Esophagus squamous epithelium (tissue), 4 donors: ENCODE measurements at regions not wholly inside any gene's neighbourhood (a gene's known extent, or its start where the extent isn't known, plus 50 kb on each side); places are given as distances from the start of the nearest gene placed in this dataset.

Source experiments
- POLR2A ChIP-seq, 4 donors: fragments of 450-650 bp; IDR thresholded peaks; one replicate each; pipeline ENCODE4 v1.6.1; 2017; ENCODE audit warnings: antibody characterized with exemption in 4 of 4, mild to moderate bottlenecking in 4 of 4, moderate library complexity in 3 of 4
- TF ChIP-seq, protein P1 (sequence below), 6 experiments: fragments of 450-650 bp in 4 of 6; fragments of 200-600 bp in 2 of 6; sonication (generic) in 2 of 6; IDR thresholded peaks; one replicate each; pipeline ENCODE4 v1.5.1; 2016 to 2019; ENCODE audit warnings: antibody characterized with exemption in 6 of 6, mild to moderate bottlenecking in 4 of 6, moderate library complexity in 4 of 6

DNA sequence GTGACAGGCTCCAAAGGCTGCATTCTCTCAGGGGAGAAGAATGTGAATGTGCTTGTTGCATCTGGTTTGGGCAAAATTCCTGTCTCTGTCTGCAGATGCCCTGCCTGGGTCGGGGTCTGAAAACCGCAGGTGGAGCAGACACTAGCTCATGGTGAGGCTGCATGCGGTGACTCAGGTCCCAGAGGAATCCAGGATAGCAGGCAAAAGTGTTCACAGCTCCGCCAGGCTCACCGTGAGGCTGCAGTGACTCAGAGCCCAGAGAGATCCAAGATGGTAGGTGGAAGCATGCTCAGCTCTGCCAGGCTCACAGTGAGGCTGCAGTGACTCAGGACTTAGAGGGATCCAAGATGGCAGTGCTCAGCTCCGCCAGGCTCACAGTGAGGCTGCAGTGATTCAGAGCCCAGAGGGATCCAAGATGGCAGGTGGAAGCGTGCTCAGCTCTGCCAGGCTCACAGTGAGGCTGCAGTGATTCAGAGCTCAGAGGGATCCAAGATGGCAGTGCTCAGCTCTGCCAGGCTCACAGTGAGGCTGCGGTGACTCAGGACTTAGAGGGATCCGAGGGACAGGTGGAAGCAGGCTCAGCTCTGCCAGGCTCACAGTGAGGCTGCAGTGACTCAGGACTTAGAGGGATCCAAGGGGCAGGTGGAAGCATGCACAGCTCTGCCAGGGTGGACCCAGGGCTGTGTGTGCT is 200.5 kb downstream of the ACKR3 start:
- TF ChIP-seq, protein P1, sequence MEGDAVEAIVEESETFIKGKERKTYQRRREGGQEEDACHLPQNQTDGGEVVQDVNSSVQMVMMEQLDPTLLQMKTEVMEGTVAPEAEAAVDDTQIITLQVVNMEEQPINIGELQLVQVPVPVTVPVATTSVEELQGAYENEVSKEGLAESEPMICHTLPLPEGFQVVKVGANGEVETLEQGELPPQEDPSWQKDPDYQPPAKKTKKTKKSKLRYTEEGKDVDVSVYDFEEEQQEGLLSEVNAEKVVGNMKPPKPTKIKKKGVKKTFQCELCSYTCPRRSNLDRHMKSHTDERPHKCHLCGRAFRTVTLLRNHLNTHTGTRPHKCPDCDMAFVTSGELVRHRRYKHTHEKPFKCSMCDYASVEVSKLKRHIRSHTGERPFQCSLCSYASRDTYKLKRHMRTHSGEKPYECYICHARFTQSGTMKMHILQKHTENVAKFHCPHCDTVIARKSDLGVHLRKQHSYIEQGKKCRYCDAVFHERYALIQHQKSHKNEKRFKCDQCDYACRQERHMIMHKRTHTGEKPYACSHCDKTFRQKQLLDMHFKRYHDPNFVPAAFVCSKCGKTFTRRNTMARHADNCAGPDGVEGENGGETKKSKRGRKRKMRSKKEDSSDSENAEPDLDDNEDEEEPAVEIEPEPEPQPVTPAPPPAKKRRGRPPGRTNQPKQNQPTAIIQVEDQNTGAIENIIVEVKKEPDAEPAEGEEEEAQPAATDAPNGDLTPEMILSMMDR (IDR thresholded peaks at IDR 0.05): no peak
- no peak for TF ChIP-seq POLR2A (IDR thresholded peaks at IDR 0.05)
